Transverse colon (tissue), 3 donors: ENCODE measurements at regions not wholly inside any gene's neighbourhood (a gene's known extent, or its start where the extent isn't known, plus 50 kb on each side); places are given as distances from the start of the nearest gene placed in this dataset.

ENCODE experiments used
- POLR2A ChIP-seq: fragments of 450-650 bp; IDR thresholded peaks from one replicate; pipeline ENCODE4 v1.6.1; 2016; ENCODE audit warnings: antibody characterized with exemption, mild to moderate bottlenecking, moderate library complexity
- TF ChIP-seq, protein P1 (sequence below), 5 experiments: fragments of 200-600 bp in 3 of 5; fragments of 450-650 bp in 2 of 5; sonication (generic) in 3 of 5; IDR thresholded peaks; 1 replicate in 2 of 5; 2 replicates in 3 of 5; pipeline ENCODE4 v1.5.1; 2016 to 2017; ENCODE audit warnings: antibody characterized with exemption in 5 of 5, inconsistent platforms in 3 of 5, mild to moderate bottlenecking in 2 of 5, moderate library complexity in 1 of 5

DNA sequence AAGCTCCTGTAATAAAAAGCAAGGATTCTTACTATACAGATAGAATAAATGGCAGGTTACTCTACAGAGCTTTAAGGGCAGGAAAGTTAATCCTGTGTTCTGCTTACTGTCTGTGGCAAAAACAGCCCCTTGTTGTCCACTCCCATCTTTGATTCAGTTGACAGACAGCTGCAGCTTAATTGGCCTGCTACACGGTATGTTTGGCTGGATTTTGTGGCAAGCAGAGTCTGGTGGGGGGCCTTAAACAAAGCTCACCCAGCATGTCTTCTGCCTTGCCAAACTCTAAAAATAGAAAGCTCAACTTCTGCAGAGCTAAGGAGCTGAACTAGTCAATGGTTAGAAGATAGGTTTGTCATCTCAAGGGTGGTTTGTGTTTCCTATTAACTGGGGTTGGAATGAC lies 407.2 kb downstream of the HLX start:
- TF ChIP-seq, protein P1, sequence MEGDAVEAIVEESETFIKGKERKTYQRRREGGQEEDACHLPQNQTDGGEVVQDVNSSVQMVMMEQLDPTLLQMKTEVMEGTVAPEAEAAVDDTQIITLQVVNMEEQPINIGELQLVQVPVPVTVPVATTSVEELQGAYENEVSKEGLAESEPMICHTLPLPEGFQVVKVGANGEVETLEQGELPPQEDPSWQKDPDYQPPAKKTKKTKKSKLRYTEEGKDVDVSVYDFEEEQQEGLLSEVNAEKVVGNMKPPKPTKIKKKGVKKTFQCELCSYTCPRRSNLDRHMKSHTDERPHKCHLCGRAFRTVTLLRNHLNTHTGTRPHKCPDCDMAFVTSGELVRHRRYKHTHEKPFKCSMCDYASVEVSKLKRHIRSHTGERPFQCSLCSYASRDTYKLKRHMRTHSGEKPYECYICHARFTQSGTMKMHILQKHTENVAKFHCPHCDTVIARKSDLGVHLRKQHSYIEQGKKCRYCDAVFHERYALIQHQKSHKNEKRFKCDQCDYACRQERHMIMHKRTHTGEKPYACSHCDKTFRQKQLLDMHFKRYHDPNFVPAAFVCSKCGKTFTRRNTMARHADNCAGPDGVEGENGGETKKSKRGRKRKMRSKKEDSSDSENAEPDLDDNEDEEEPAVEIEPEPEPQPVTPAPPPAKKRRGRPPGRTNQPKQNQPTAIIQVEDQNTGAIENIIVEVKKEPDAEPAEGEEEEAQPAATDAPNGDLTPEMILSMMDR (IDR thresholded peaks at IDR 0.05) = no peak
- no peak for TF ChIP-seq POLR2A
